RPMI7951 (cell line): ENCODE measurements at regions not wholly inside any gene's neighbourhood (a gene's known extent, or its start where the extent isn't known, plus 50 kb on each side); places are given as distances from the start of the nearest gene placed in this dataset.
"Not testable (repeated sequence)": the region's sequence is repeated elsewhere in the genome, so short reads cannot be mapped to it uniquely, and the experiment has no call there.

ENCODE experiments used
- DNase-seq: peaks from one replicate; pipeline ENCODE4 v3.0.0-alpha.2; 2012; ENCODE audit warnings: low read depth

DNA sequence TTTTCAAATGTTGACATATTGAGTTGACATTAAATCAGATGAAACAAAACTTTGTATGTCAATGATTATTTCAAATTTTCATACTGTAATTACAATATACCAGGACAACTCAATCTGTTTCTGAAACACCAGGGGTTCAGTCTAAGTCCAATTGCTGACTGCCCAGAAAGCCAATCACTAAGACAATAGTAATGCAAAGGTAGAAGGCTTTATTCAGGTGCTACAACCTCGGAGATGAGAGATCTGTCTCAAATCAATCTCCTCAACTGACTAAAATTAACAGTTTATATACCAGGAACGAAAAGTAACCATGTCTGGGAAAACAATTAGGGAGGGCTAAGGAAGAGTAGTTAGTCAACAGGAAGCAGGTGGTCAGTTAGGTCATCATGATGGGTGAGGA lies 1400.4 kb downstream of the SUCLG1 start:
- peak; percentile 39 for DNase-seq

DNA sequence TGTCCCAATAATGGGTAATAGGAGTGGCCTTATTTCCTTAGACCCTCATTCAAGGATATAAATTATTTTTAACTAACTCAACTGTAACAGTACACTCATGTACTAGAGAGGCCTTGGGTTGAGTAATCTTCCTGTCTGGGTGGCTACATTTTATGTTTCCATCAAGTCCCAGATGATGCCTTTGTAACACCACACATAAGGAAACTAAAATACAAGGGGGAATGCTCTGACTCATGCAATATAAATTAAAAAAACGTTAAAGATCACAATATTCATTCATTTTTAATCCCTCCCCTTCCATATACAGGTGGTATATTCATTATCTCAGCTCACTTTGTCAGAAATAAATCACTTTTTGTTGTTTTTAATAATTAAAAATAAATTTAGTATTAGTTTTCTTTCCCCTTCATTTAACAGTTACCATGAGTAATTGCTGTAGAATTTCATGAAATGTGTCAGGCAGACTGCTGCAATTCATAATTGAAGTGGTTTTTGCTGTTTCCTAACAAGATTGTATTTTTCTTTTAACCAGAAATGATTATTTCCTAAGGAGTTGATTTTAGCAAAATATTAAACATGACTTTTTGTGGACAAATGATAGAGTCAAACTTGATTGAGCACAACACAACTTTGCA lies 1403.6 kb downstream of the SUCLG1 start:
- DNase-seq: peak; percentile 81

DNA sequence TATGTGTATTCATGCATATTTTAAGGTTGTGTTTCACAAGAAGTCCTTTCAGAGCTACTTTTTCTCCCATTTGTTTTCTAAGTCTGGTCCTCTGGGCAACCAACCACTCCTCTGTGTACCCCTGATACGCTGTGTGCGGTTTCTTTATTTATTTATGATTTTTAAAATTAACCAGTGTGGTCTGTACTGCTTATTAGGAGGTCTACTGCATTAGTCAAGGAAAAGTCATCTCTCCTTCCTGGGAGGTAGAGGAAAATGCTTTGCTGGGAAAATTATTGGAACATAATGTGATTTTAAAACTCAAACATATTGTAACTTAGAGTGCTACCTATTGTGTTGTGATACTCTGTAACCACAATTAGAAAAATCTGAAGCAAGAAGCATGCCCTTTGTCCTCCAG lies 1404.3 kb downstream of the SUCLG1 start:
- DNase-seq: no peak

DNA sequence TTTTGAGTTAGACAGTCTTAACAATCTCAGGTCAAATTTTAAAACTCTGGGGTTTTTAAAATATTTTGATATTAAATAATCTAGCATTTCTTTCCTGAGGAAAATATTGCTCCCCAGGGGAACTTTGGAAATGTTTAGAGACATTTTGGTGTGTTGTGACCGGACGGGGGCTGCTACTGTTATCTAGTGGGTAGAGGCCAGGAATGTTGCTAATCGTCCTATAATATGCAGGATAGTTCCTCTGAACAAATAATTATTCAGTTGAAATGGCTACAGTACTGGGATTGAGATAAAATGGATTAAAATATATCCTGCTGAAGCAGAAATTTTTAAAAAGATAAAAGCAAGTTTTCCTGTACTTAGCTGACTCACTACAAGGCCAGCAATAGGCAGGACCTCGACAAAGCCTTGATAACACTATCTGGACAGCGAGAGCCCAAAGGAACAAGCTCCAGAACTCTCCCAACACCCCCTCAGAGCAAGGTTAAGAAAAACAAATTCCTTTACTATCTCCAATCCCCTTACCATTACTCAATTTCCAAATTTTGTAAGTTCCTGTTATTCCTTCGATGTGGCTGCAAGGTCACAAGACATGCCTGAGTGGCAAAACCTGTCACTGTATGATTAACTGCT lies 1407.4 kb downstream of the SUCLG1 start:
- no peak for DNase-seq

DNA sequence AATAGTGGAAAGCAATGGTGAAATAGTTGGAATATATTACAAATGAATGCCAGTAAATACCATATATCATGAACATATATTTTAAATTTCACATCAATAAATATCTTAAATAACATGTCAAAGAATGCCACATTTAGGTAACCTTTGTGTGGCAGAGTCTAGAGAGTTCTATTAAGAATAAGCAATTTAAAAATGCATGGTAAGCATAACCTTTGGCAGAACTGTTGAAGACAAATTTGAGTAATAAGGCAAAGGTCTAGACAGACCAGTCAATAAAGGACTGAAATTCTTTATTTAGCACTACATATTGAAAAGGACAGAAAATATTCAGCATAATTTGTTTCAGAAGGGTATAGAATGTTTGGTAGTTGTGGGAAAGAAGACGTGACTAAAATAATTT lies 1417.0 kb downstream of the SUCLG1 start:
- DNase-seq: no peak

DNA sequence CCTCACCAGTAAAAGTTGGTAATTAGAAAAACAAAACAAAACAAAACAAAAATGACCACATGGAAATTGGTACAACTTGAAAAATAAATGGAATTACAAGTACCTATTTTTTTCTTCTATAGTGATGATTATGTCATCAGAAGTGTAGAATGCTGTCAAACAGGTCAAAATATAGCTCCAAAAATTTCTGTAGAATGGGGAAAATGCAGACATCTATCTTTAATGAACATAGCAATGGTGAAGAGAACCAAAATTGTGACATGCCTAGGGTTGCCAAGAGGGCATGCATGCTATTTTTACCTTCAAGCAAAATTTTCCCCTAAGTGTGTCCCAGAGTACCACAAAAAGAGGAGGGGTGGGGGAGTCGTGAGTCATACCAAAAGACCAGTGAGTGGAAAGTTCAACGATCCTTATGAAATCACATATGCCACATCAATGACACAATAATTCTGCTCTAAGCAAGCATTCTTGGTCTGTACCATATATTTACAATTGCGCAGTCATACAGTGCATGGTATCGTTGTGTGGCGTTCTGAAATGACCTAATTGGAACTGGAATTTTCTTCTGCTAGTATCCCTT lies 1436.4 kb downstream of the SUCLG1 start:
- peak; percentile 44 for DNase-seq

DNA sequence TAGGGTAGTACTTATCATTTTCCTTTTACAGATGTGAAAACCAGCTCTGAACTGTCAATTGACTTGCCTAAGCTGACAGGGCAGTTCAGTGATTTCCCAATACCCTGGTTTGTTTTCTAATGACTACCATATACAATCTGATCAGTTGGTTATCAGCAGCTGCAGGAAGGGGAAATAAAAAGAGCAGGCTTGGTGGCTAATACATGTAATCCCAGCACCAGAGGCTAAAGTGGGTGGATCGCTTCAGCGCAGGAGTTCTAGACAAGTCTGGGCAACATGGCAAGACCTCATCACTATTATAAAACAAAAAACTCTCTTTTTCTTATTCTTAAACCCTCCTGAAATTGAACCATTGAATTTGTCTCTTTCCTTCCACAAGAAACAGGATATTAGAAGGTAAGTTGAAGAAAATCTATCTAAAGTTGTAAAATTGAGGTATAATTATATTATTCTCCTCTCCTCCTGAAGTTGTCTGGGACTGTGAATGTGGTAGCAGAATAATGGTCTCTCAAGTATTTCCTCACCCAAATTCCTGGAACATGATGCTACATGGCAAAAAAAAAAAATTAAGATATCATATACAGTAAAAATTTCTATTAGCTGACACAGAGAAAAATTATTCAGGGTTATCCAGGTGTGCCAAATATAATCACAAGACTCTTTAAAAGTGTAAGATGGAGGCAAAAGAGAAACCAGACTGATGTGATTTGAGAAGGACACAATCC lies 1441.6 kb downstream of the SUCLG1 start:
- DNase-seq: no peak

DNA sequence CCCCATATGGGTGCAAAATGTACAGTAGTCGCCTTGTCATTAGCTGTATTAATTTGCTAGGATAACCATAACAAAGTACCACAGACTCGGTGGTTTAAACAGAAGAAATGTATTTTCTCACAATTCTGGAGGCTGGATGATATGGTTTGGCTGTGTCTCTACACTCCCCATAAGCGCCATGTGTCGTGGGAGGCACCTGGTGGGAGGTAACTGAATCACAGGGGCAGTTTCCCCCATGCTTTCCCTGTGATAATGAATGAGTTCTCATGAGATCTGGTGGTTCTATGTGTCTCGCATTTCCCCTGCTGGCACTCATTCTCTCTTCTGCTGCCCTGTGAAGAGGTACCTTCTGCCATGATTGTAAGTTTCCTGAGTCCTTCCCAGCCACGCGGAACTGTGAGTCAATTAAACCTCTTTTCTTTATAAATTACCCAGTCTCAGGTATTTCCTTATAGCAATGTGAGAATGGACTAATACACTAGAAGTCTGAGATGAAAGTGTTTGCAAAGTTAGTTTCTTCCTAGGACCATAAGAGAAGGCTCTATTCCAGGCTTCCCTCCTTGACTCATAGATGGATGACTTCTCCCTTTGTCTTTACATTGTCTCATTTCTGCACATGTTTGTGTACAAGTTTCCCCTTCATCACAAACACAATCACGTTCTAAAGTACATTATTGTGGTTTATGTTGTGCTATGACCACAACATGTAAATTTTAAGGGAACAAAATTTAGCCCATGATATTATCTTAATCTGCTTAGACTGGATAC lies 1442.6 kb downstream of the SUCLG1 start:
- DNase-seq: no peak

DNA sequence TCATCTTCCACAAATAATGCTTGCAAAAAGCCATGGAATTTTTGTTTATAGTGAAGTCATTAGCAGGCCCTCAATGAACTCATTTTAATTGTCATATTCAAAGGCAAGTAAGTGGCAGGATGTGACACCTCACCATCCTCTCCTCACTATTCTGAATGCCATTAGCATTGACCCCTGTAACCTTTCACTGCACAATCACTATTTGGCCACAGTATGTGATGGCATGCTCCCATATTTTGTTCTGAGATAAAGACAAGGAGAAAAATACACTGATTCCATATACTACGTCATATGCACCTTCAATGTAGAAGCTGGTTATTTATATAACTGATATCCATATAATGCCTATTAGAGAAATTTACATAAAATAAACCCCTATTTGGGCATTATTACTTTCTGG lies 1443.2 kb downstream of the SUCLG1 start:
- DNase-seq: no peak

DNA sequence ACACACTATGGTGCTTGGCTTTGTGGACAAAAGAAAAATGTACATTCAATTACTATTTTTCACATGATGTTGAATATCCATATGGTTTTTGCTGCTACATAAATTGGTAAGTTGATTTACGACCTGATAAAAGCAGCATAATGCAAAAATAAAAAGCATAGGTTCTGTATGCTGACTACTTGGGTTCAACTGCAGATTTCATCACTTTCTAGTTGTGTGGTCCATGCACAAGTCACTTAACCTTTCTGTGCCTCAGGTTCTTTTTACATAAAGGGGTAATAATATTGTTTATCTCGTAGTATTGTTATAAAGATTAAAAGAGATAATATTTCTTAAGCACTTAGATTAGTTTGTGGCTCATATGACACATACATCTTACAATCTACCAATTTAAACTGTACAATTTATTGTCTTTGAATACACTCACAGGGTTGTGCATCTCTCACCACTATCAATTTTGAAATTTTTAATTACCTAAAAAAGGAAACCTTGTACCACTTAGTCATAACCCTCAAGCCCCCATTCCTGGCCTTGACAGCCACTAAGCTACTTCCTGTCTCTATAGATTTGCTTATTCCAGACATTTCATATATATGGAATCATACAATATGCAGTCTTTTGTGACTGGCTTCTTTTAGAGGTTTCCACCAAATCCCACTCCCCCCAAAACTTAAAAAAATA lies 1443.9 kb downstream of the SUCLG1 start:
- DNase-seq: no peak

DNA sequence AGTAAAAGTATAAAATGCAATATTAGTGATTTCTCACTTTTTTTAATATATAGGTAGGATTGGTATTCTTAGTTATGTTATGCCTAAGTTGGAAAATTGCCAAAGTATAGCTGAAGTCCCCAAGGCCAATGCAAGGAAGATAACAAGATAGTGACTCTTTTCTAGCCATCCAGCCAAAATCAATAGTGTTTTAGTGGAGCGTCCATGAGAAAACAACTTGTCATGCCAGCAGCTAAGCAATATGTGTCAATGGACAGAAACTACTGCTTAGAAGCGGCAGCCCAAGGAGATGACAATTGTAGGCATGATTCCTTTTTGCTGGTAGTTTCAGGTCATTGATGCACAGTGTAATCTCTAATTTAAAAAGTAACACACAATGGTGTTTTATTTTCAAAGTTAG lies 1444.6 kb downstream of the SUCLG1 start:
- no peak for DNase-seq

DNA sequence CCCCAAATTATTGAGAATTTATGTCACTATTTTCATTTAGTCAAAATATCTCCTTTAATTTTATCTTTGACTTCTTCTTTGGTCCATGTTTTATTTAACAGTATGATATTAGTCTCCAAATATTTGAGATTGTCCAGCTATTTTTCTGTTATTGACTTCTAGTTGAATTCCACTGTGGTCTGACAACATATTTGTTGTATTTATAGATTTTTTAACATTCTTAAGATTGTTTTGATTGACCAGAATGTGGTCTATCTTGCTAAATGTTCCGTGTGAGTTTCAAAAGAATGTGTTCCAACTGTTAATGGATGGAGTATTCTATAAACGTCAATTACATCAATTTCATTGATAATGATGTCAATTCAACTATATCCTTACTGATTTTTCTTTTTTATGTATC lies 1452.1 kb downstream of the SUCLG1 start:
- no peak for DNase-seq

DNA sequence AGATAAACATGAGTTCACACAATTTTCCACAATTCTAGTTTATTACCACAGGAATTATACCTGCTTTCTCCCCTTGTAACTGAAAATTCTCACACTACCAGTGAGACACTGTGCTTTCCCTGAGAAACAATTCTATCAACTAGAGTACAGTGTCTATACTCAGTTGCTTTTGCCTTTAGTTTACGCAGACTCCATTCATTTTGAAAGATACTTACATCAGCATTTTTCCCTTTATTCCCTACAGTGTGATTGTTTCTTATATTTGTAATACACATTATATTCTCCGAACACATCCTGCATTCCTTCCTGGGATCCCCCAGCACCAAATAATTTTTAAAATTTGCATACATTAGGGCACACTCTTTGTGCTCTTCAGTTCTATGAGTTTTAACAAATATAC lies 1455.5 kb downstream of the SUCLG1 start:
- DNase-seq: no peak

DNA sequence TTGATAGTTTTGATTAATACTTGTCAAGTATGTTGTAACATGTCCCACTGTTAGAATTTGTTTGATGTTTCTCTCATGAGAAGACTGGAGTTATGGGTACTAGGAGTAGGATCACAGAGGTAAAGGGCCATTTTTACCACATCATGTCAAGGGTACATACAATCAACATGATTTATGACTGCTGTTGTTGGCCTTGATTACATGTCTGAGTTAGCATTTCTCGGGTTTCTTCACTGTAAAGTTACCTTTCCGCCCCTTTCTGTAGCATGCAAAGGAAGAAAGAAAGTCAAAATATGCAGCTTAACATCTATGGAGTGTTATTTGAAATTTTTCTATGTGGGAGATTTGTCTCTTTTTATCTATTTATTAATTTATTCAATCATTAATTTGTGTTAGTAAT lies 1456.4 kb downstream of the SUCLG1 start:
- DNase-seq: no peak

DNA sequence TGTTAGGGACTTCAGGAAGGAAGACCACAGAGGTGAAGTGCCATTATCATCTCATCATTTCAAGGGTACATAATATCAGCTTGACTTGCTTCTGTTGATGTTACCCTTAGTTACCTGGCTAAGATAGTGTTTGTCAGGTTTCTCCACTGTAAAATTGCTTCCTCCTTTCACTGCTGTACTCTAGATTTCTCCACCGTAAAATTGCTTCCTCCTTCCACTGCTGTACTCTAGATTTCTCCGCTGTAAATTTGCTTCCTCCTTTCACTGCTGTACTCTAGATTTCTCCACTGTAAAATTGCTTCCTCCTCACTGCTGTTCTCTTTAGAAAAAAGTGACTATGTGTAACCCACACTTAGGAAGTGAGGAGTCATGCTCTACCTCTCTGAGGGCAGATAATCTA lies 1460.3 kb downstream of the SUCLG1 start:
- no peak for DNase-seq

DNA sequence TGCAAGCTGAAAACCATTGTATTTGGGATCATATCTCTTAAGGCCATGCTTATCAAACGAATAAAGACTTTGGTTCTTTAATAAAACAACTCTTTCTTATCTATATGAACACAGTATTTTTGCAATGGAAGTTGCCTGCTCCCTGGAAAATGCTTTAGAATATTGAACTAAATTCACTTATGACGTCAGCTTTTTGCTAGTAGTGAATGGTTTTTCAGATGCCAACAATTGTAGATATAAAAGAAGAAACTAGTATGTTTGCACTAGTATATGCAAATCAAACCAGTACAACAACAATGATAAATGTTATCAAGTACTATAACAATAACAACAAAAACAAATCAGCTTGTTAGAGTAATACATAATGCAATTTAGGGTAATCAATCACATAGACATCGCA lies 1462.9 kb downstream of the SUCLG1 start:
- no peak for DNase-seq

DNA sequence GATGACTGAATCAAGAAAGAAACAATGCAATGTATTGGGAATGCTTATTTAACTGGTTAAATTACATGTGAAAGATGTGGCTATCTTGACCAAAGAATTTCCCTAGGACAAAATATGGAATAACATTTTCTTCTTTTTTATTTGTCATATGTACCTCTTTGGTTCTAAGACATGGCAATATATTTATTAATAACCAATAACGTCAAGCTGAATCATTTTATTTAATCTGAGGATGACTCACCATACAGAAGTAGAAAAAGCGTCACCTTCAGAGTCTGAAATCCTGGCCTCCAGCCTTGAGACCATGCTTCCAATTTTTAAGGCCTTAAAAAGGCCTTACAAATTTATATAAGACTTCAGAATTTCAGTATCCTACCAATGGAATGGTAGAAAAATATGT lies 1464.9 kb downstream of the SUCLG1 start:
- no peak for DNase-seq

DNA sequence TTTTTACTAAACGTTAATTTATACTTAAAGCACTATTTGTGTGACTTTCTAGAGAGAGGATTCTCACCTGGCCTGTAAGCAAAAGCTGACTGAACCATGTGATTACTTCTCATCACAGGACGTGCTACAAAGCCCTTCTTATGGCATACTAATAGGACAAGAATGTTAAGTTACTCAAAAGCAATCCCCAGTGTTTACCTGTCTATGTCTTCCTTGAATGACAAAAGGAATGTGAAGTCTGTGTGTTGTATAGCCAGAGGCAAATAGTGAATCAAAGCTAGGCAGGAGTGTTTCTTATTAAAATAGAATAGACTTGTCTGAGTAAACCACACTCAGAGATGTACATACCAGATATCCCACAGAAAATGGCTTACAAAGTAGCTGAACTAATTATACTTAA lies 1465.5 kb downstream of the SUCLG1 start:
- DNase-seq: peak; percentile 50

DNA sequence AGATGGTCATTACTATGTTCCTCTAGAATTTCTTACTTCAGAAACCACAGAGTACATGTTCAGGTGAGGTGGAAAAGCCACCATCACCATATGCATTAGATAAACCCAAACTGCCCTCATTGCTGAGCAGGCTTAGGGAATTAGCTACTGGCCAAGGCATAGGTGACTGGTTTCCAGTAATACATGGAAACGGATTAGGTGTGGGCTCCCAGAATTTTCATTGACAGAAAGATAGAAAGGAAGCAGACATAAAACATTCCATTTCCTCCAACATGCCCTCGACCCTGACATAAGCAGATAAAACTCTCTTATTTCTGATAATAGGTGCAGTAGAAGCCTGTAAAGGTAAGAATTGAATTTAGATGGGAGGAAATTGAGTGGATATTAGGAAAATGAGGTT lies 1466.1 kb downstream of the SUCLG1 start:
- no peak for DNase-seq

DNA sequence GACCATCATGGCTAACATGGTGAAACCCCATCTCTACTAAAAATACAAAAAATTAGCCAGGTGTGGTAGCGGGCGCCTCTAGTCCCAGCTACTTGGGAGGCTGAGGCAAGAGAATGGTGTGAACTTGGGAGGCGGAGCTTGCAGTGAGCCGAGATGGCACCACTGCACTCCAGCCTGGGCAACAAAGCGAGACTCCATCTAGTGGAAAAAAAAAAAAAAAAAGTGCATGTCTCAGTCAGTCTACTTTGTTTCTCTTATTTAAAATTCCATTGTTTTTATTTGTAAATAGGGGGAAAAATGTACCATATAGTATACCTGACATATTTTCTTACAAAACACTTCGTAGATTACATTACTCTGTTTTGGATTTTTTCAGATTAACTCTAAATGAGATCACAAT lies 1471.4 kb downstream of the SUCLG1 start:
- not testable (repeated sequence) for DNase-seq

DNA sequence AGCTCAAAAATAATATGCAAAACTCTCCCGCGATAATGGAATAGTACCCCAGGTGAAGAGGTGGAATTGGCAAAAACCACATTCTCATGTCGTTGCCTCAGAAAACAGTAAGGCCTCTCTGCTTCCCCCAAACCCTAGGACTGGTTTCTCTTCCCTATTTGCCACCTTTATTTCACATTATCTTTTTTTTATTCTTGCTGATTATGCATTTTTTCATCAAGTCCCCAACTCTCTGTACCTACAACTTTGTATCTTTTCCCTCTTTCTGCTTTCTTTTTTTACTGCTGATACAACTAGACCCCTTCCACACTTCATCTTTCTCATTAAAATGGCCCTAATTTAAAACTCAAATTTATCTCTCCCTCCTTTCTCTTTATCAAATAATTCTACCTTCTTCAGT lies 1472.2 kb downstream of the SUCLG1 start:
- DNase-seq: no peak
